ENCODE measurements at regions not wholly inside any gene's neighbourhood (a gene's known extent, or its start where the extent isn't known, plus 50 kb on each side); places are given as distances from the start of the nearest gene placed in this dataset.
A peak's percentile ranks its signal among the peaks of the same experiment; 100 is the strongest.
"Not testable (repeated sequence)": the region's sequence is repeated elsewhere in the genome, so short reads cannot be mapped to it uniquely, and the experiment has no call there.

DNA sequence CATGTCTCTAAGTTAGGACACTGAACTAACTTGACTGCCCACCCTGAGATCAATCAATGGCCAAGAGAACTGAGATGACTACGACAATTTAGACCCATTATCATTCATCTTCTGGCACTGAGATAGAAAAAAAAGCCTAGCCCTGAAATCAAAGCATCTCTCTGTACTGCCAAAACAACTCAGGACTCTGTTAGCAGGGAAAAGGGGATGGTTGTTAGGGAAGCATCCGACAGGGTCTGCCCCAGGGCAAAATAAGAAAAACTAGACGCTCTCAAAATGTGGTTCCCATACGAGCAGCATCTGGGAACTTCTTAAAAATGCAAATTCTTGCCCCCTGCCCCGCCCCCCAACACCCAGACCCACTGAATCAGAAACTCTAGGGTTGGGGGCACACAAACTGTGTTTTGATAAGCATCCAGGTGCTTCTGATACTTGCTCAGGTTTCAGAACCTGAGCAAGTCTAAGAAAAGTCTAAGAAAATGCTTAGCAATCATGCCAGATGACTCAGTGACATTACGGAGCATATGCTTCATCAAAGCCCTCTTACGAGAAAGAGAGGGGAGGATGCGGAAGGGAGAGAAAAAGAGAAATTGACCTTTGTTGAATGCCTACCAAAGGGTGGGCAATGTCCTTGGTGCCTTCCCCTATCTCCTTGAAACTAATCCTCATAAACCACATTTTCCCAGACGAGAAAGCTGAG lies 172.8 kb upstream of the HES1 start:
- H3K4me1 ChIP-seq = peaks cover 15% of the 10 kb centered on the region
- H3K4me3 ChIP-seq = no peak overlapping the region
- no peak for DNase-seq (ENCODE audit: low spot score in 2 of 2)
- 73% methylated on average over 9 of the region's 9 CpGs for WGBS
- H3K36me3 ChIP-seq = no peaks in the 10 kb centered on the region
- no peaks in the 10 kb centered on the region for H3K27me3 ChIP-seq
- no peak for TF ChIP-seq EP300 (IDR thresholded peaks at IDR 0.05)
- no peak overlapping the region for H3K27ac ChIP-seq
- H3K9me3 ChIP-seq = no peaks in the 10 kb centered on the region

DNA sequence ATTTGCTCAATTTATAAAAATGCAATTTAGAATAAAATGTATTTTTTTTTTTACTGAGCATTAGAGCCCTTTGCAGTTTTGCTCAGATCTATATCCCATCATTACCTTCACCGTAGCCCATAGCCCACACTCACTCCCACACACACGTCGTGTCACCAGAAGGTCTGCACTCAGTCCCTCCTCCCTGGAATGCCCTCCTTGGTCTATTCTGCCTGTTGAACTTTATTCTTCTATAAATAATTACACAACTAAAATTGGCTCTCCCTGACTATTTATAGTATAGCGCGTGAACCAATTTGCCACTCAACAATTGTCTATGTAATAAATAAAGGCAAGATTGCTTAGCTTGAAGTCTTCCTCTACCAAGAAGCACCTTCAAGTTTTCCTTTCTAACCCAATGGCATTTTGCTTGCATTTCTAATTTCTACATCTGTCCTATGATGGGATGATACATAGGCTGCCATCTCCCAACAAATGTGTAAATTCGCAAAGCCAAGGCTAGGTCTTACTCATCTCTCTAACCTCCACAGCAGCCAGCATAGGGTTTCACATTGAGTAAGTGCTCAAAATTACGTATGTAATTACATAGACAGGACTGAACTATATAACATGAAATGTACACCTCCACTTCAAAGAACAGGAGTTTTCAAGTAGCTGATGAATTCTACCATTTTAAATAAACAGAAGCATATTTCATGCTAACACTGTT lies 172.0 kb upstream of the HES1 start:
- no peak for DNase-seq (ENCODE audit: low spot score in 2 of 2)
- Histone ChIP-seq H3K27ac (no peak overlapping the region), H3K4me1 (peaks cover 15% of the 10 kb centered on the region), H3K9me3 (no peaks in the 10 kb centered on the region), H3K27me3 (no peaks in the 10 kb centered on the region), H3K36me3 (no peaks in the 10 kb centered on the region), H3K4me3 (no peak overlapping the region)
- 93% methylated on average over 7 of the region's 7 CpGs for WGBS
- TF ChIP-seq POLR2AphosphoS5 (IDR thresholded peaks at IDR 0.05) (no peak), POLR2A (IDR thresholded peaks at IDR 0.05) (no peak), EP300 (IDR thresholded peaks at IDR 0.05) (no peak)
- TF ChIP-seq, protein P1, sequence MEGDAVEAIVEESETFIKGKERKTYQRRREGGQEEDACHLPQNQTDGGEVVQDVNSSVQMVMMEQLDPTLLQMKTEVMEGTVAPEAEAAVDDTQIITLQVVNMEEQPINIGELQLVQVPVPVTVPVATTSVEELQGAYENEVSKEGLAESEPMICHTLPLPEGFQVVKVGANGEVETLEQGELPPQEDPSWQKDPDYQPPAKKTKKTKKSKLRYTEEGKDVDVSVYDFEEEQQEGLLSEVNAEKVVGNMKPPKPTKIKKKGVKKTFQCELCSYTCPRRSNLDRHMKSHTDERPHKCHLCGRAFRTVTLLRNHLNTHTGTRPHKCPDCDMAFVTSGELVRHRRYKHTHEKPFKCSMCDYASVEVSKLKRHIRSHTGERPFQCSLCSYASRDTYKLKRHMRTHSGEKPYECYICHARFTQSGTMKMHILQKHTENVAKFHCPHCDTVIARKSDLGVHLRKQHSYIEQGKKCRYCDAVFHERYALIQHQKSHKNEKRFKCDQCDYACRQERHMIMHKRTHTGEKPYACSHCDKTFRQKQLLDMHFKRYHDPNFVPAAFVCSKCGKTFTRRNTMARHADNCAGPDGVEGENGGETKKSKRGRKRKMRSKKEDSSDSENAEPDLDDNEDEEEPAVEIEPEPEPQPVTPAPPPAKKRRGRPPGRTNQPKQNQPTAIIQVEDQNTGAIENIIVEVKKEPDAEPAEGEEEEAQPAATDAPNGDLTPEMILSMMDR (IDR thresholded peaks at IDR 0.05) = no peak

DNA sequence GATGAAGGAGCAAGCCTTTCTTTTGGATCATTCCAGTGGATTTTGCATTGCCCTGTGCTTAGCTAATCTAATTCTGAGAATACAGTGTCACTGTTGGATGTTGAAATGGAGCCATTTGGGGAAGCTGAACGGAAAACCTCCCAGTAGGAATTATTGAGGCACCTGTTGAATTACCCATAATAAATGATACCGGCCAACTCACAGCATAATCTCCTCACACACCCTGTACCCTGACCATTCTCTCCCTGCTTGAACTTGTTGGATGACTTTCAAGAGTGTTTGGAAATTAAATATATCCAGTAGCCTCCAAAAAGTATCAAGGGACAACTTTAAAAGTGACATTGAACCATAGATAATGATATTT lies 171.4 kb upstream of the HES1 start:
- WGBS = 95% methylated on average over 2 of the region's 2 CpGs
- TF ChIP-seq POLR2AphosphoS5 (IDR thresholded peaks at IDR 0.05) (no peak), EP300 (IDR thresholded peaks at IDR 0.05) (no peak), POLR2A (IDR thresholded peaks at IDR 0.05) (no peak)
- TF ChIP-seq, protein P1 (IDR thresholded peaks at IDR 0.05) = no peak
- Histone ChIP-seq H3K9me3 (no peaks in the 10 kb centered on the region), H3K4me3 (no peak overlapping the region), H3K27ac (no peak overlapping the region), H3K27me3 (no peaks in the 10 kb centered on the region), H3K4me1 (peaks cover 15% of the 10 kb centered on the region), H3K36me3 (no peaks in the 10 kb centered on the region)
- no peak for DNase-seq (ENCODE audit: low spot score in 2 of 2)

DNA sequence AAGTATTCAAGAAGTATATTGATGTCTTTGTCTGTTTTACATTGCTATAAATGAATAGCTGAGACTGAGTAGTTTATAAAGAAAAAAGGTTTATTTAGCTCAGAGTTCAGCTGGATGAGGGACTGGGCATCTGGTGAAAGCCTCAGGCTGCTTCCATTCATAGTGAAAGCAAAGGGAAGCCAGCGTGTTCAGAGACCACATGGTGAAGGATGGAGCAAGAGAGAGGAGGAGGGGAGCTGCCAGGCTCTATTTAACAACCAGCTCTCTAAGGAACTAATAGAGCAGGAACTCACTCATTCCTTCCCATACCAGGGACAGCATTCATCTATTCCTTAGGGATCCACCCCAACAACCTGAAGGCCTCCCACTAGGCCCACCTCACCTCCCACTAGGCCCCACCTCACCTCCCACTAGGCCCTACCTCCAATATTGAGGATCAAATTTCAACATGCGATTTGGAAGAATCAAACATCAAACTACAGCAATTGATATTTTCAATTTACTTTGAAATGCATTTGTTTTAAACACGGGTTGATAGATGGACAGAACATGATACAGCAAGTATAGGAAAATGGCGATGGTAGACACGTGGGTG lies 167.5 kb upstream of the HES1 start:
- DNase-seq (ENCODE audit: low spot score in 2 of 2) = no peak
- WGBS = 95% methylated on average over 5 of the region's 5 CpGs
- no peak for TF ChIP-seq POLR2AphosphoS5 (IDR thresholded peaks at IDR 0.05)
- TF ChIP-seq EP300 (IDR thresholded peaks at IDR 0.05) = no peak
- TF ChIP-seq, protein P1 (IDR thresholded peaks at IDR 0.05) = no peak
- no peak for TF ChIP-seq POLR2A (IDR thresholded peaks at IDR 0.05)

DNA sequence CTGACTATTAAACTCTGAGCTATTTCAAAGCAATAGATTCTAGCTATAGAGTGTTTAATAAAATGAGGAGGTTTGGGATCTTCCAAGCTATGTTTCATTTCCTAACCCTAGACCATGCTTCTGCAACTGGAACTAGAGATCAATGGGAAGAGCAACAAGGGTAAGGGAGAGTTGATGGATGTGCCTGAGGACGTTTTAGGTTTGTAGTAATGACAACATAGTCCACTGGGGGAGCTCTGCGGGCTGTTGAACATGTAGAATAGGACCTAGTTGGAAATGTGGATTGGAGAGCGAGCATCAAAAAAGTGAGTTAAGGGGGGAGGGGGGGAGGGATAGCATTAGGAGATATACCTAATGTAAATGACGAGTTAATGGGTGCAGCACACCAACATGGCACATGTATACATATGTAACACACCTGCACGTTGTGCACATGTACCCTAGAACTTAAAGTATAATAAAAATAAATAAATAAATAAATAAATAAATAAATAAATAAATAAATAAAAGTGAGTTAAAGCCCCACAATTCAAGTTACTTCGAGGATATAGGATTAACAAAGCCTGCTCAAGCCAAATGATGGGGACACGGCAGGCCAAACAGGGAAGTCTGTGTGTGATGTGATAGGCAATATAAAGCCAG lies 165.7 kb upstream of the HES1 start:
- 71% methylated on average over 7 of the region's 7 CpGs for WGBS
- TF ChIP-seq, protein P1 (IDR thresholded peaks at IDR 0.05) = peak in 1 of 2 donors; percentile 35
- H3K9me3 ChIP-seq = not testable (repeated sequence)

More for the DNA sequence above, 167.5 kb upstream of the HES1 start:
- H3K4me1 ChIP-seq = peaks cover 29% of the 10 kb centered on the region
- H3K4me3 ChIP-seq = no peak overlapping the region
- H3K9me3 ChIP-seq = no peaks in the 10 kb centered on the region
- H3K27me3 ChIP-seq = no peaks in the 10 kb centered on the region
- no peaks in the 10 kb centered on the region for H3K36me3 ChIP-seq
- no peak overlapping the region for H3K27ac ChIP-seq

More for the DNA sequence above, 165.7 kb upstream of the HES1 start:
- not testable (repeated sequence) for H3K4me3 ChIP-seq; H3K27ac ChIP-seq; DNase-seq (ENCODE audit: low spot score in 2 of 2); H3K27me3 ChIP-seq; H3K36me3 ChIP-seq
- H3K4me1 ChIP-seq = peaks cover 34% of the 10 kb centered on the region

Measured in suprapubic skin (tissue), 4 donors.